HG03575 (cell line): ENCODE measurements at regions not wholly inside any gene's neighbourhood (a gene's known extent, or its start where the extent isn't known, plus 50 kb on each side); places are given as distances from the start of the nearest gene placed in this dataset.
A peak's percentile ranks its signal among the peaks of the same experiment; 100 is the strongest.
"Not testable (repeated sequence)": the region's sequence is repeated elsewhere in the genome, so short reads cannot be mapped to it uniquely, and the experiment has no call there.

Experiments used
- ATAC-seq: cut with Tn5 transposase; IDR thresholded peaks from one replicate; pipeline ENCODE4 v1.9.1; 2021; ENCODE audit not compliant: unreplicated experiment, insufficient number of reproducible peaks, low FRiP score; ENCODE audit errors: extremely low read depth

GRCh38 chr10:84693006-84693405 lies 364.6 kb downstream of the CCSER2 start:
- no peak for ATAC-seq

GRCh38 chr10:84695902-84696301 lies 367.5 kb downstream of the CCSER2 start:
- ATAC-seq = no peak

GRCh38 chr10:84696610-84697009 lies 368.2 kb downstream of the CCSER2 start:
- ATAC-seq = no peak

- no peak for ATAC-seq
These were observed 370.6 kb downstream of the CCSER2 start for GRCh38 chr10:84698989-84699388.

- ATAC-seq = no peak
These were observed 372.4 kb downstream of the CCSER2 start for GRCh38 chr10:84700668-84701369.

- ATAC-seq = no peak
These were observed 373.0 kb downstream of the CCSER2 start for GRCh38 chr10:84701370-84701720.

- no peak for ATAC-seq
These were observed 375.7 kb downstream of the CCSER2 start for GRCh38 chr10:84704101-84704500.

- no peak for ATAC-seq
These were observed 378.0 kb downstream of the CCSER2 start for GRCh38 chr10:84706431-84706830.

- ATAC-seq = no peak
These were observed 378.5 kb downstream of the CCSER2 start for GRCh38 chr10:84706875-84707274.

GRCh38 chr10:84715911-84716310 lies 387.5 kb downstream of the CCSER2 start:
- peak; percentile 57 for ATAC-seq

GRCh38 chr10:84718877-84719616 lies 390.7 kb downstream of the CCSER2 start:
- ATAC-seq = no peak

GRCh38 chr10:84719687-84720086 lies 391.3 kb downstream of the CCSER2 start:
- ATAC-seq = no peak

- no peak for ATAC-seq
These were observed 399.0 kb downstream of the CCSER2 start for GRCh38 chr10:84727398-84727797.

GRCh38 chr10:84739126-84739525 lies 410.7 kb downstream of the CCSER2 start:
- not testable (repeated sequence) for ATAC-seq

GRCh38 chr10:84739641-84740040 lies 411.3 kb downstream of the CCSER2 start:
- no peak for ATAC-seq

GRCh38 chr10:84743483-84743882 lies 415.1 kb downstream of the CCSER2 start:
- ATAC-seq = no peak

GRCh38 chr10:84755311-84755710 lies 426.9 kb downstream of the CCSER2 start:
- ATAC-seq = no peak

GRCh38 chr10:84756653-84757052 lies 428.3 kb downstream of the CCSER2 start:
- not testable (repeated sequence) for ATAC-seq

- ATAC-seq = not testable (repeated sequence)
These were observed 433.7 kb downstream of the CCSER2 start for GRCh38 chr10:84761994-84762614.

- ATAC-seq = no peak
These were observed 434.5 kb downstream of the CCSER2 start for GRCh38 chr10:84762754-84763394.
